Smooth muscle cell (in vitro differentiated cells): ENCODE measurements at regions not wholly inside any gene's neighbourhood (a gene's known extent, or its start where the extent isn't known, plus 50 kb on each side); places are given as distances from the start of the nearest gene placed in this dataset.

Source experiments
- DNase-seq: peaks from one replicate; lab custom pipeline; 2025; ENCODE audit not compliant: unreplicated experiment; lab: John Stamatoyannopoulos, UW
- H2AFZ ChIP-seq: fragments of 200-600 bp; sonication (generic); 2 replicates; pipeline ENCODE4 v1.6.0; 2016; ENCODE audit warnings: antibody characterized with exemption, low read depth, mild to moderate bottlenecking
- H3F3A ChIP-seq: fragments of 200-600 bp; sonication (generic); 2 replicates; pipeline ENCODE4 v1.6.0; 2017; ENCODE audit warnings: antibody characterized with exemption, low read depth
- H3K27ac ChIP-seq: fragments of 200-600 bp; sonication (generic); 2 replicates; pipeline ENCODE4 v1.5.1; 2016; ENCODE audit warnings: low read depth, mild to moderate bottlenecking
- H3K27me3 ChIP-seq: fragments of 200-600 bp; sonication (generic); 2 replicates; pipeline ENCODE4 v1.6.1; 2016; ENCODE audit warnings: low read depth, mild to moderate bottlenecking
- H3K36me3 ChIP-seq: fragments of 200-600 bp; sonication (generic); 2 replicates; pipeline ENCODE4 v1.5.1; 2016; ENCODE audit warnings: low read depth
- H3K4me1 ChIP-seq: fragments of 200-600 bp; sonication (generic); 2 replicates; pipeline ENCODE4 v1.5.1; 2016; ENCODE audit warnings: low read depth
- H3K4me2 ChIP-seq: fragments of 200-600 bp; sonication (generic); 2 replicates; pipeline ENCODE4 v1.6.0; 2016; ENCODE audit warnings: mild to moderate bottlenecking
- H3K4me3 ChIP-seq: fragments of 200-600 bp; sonication (generic); 2 replicates; pipeline ENCODE4 v1.5.1; 2016; ENCODE audit warnings: mild to moderate bottlenecking
- H3K79me2 ChIP-seq: fragments of 200-600 bp; sonication (generic); 2 replicates; pipeline ENCODE4 v1.6.0; 2016; ENCODE audit warnings: low read depth, mild to moderate bottlenecking
- H3K9ac ChIP-seq: fragments of 200-600 bp; sonication (generic); 2 replicates; pipeline ENCODE4 v1.6.0; 2016; ENCODE audit warnings: low read depth
- H3K9me3 ChIP-seq: fragments of 200-600 bp; sonication (generic); replicated peaks from 2 replicates; pipeline ENCODE4 v1.5.1; 2016; ENCODE audit warnings: low read depth
- H4K20me1 ChIP-seq: fragments of 200-600 bp; sonication (generic); 2 replicates; pipeline ENCODE4 v1.6.0; 2016; ENCODE audit warnings: low read depth
- CTCF ChIP-seq: fragments of 200-600 bp; sonication (generic); IDR thresholded peaks from 2 replicates; pipeline ENCODE4 v1.5.1; 2017; ENCODE audit warnings: borderline replicate concordance, mild to moderate bottlenecking, antibody characterized with exemption; ENCODE audit not compliant: insufficient read depth, poor library complexity, severe bottlenecking
- WGBS: methylation state at CpG from one replicate; pipeline ENCODE4 v1.1.7; 2016; ENCODE audit warnings: low lambda C conversion rate; 5-methylcytosine and 5-hydroxymethylcytosine counted together

- H2AFZ ChIP-seq = no peak overlapping the region
- no peaks in the 10 kb centered on the region for H4K20me1 ChIP-seq
- WGBS = 57% methylated on average over 4 of the region's 4 CpGs
- no peaks in the 10 kb centered on the region for H3F3A ChIP-seq
- no peak for DNase-seq
- H3K79me2 ChIP-seq = no peaks in the 10 kb centered on the region
- no peak for TF ChIP-seq CTCF
- no peaks in the 10 kb centered on the region for H3K4me1 ChIP-seq
- no peaks in the 10 kb centered on the region for H3K9me3 ChIP-seq
- H3K36me3 ChIP-seq = no peaks in the 10 kb centered on the region
- no peak overlapping the region for H3K27ac ChIP-seq
- H3K4me2 ChIP-seq = no peak overlapping the region
- H3K27me3 ChIP-seq = no peaks in the 10 kb centered on the region
- H3K9ac ChIP-seq = no peak overlapping the region
- H3K4me3 ChIP-seq = no peak overlapping the region
Measured at GRCh38 chr3:44045476-44046275, 196.0 kb upstream of the TOPAZ1 start.

- DNase-seq = no peak
- Histone ChIP-seq H3K4me2 (no peak overlapping the region), H3K79me2 (no peaks in the 10 kb centered on the region), H3K27me3 (peaks cover 5% of the 10 kb centered on the region), H4K20me1 (no peaks in the 10 kb centered on the region), H3K4me1 (no peaks in the 10 kb centered on the region), H3F3A (no peaks in the 10 kb centered on the region), H2AFZ (no peak overlapping the region), H3K36me3 (no peaks in the 10 kb centered on the region), H3K27ac (no peak overlapping the region), H3K4me3 (no peak overlapping the region), H3K9me3 (no peaks in the 10 kb centered on the region), H3K9ac (no peak overlapping the region)
- no peak for TF ChIP-seq CTCF
- 76% methylated on average over 3 of the region's 3 CpGs for WGBS
Measured at GRCh38 chr3:44047796-44048195, 193.9 kb upstream of the TOPAZ1 start.

- H3F3A ChIP-seq = no peaks in the 10 kb centered on the region
- no peaks in the 10 kb centered on the region for H3K36me3 ChIP-seq
- no peaks in the 10 kb centered on the region for H4K20me1 ChIP-seq
- H3K4me1 ChIP-seq = no peaks in the 10 kb centered on the region
- H3K79me2 ChIP-seq = no peaks in the 10 kb centered on the region
- peaks cover 5% of the 10 kb centered on the region for H3K27me3 ChIP-seq
- H3K27ac ChIP-seq = no peak overlapping the region
- no peak for TF ChIP-seq CTCF
- H3K9ac ChIP-seq = no peak overlapping the region
- no peak overlapping the region for H3K4me3 ChIP-seq
- no peak for DNase-seq
- 48% methylated on average over 3 of the region's 3 CpGs for WGBS
- no peak overlapping the region for H3K4me2 ChIP-seq
- no peaks in the 10 kb centered on the region for H3K9me3 ChIP-seq
- no peak overlapping the region for H2AFZ ChIP-seq
Measured at GRCh38 chr3:44048196-44048924, 193.3 kb upstream of the TOPAZ1 start.

GRCh38 chr3:44048949-44049348 is 192.7 kb upstream of the TOPAZ1 start:
- no peaks in the 10 kb centered on the region for H3K9me3 ChIP-seq
- H3K4me1 ChIP-seq = no peaks in the 10 kb centered on the region
- 92% methylated on average over 2 of the region's 2 CpGs for WGBS
- no peaks in the 10 kb centered on the region for H3K79me2 ChIP-seq
- DNase-seq = no peak
- H3F3A ChIP-seq = no peaks in the 10 kb centered on the region
- no peak overlapping the region for H2AFZ ChIP-seq
- H4K20me1 ChIP-seq = no peaks in the 10 kb centered on the region
- peaks cover 11% of the 10 kb centered on the region for H3K27me3 ChIP-seq
- H3K9ac ChIP-seq = no peak overlapping the region
- no peak overlapping the region for H3K4me2 ChIP-seq
- no peak overlapping the region for H3K4me3 ChIP-seq
- no peaks in the 10 kb centered on the region for H3K36me3 ChIP-seq
- TF ChIP-seq CTCF = no peak
- H3K27ac ChIP-seq = no peak overlapping the region
